ENCODE measurements at regions not wholly inside any gene's neighbourhood (a gene's known extent, or its start where the extent isn't known, plus 50 kb on each side); places are given as distances from the start of the nearest gene placed in this dataset.
"Not testable (repeated sequence)": the region's sequence is repeated elsewhere in the genome, so short reads cannot be mapped to it uniquely, and the experiment has no call there.

DNA sequence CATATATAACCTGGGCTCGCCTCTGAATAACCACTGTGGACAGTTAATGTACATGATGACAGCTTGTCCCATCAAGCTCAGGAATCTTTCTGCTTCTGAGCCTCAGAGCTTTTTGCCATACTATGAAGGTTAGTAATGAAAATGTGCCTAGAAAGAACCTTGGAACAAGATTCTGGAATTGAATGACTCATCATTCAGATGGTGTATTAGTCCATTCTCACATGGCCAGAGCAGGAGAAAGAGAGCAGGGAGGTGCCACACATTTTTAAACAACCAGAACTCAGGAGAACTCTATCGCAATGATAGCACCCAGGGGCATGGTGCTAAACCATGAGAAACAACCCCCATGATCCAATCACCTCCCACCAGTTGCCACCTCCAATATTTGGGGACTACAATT lies 542.1 kb downstream of the PRR16 start:
- no peak for DNase-seq (ENCODE audit: low spot score)

DNA sequence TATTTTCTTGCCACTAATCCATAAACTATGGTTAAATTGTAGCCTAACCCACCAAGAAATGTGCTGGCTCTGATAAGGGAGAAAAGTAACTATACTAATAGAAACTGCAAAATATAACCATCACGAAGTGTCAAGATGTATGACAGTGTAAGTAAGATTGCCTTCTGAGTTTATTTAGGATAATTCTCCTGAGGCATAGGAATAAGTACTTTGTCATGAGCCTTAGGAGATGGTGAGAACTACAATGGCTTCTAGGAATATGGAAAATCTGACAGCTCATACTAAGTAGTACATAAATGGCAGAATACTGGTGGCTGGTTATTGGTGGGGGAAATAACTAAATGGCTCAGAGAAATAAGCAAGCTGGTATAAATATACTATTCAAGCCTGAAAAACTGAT lies 543.9 kb downstream of the PRR16 start:
- DNase-seq (ENCODE audit: low spot score): no peak

GRCh38 chr5:121009058-121009457 lies 545.0 kb downstream of the PRR16 start:
- no peak for DNase-seq (ENCODE audit: low spot score)

DNA sequence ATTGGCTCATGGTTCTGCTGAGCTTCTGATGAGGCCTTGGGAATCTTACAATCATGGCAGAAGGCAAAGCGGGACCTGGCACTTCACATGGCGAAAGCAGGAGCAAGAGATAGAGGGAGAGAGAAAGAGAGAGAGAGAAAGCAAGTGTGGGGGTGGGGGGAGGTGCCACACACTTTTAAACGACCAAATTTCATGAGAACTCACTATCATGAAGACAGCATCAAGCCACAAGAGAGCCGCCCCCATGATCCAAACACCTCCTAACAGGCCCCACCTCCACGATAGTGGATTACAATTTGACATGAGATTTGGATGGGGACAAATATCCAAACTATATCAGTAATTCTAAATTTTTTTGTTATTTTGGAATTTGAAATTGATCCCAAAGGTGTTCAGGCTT lies 553.9 kb downstream of the PRR16 start:
- DNase-seq (ENCODE audit: low spot score): no peak

DNA sequence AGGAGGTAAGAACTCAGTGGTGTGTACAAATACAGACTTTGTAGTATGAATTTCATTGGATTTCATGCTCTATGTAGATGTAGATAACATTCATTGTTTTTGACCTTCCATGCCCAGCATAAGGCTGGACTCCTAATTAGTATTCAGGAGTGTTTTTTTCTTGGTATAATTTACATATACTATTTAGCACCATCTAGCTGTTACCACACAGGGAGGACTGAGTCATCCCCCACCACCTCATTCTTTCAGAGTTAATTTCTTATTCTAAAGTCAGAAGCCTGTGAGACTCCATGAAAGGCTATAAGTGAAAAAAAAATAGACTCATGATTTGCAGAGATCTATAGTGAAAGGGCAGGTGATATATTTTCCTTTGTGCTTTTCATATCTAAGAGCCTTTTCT lies 555.0 kb downstream of the PRR16 start:
- DNase-seq (ENCODE audit: low spot score): no peak

GRCh38 chr5:121019734-121020133 lies 555.6 kb downstream of the PRR16 start:
- no peak for DNase-seq (ENCODE audit: low spot score)

DNA sequence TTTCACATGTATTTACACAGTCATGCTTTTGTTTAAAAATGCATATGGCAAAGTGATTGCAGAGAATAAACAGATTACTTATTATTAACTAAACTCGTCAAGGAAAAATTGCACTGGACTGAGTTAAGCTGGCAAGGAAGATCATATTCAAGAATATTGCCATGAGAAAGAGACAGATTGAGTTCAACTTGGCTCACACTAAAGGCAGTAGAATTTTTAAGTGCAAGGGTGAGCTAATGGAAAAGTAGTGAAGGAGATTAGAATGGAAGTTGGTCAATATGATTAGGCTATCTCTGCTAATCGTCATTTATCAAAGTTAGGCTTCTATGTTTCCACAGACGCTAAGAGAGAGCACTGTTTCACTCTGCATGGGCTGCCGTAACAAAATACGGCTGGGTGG lies 557.6 kb downstream of the PRR16 start:
- DNase-seq (ENCODE audit: low spot score): no peak

DNA sequence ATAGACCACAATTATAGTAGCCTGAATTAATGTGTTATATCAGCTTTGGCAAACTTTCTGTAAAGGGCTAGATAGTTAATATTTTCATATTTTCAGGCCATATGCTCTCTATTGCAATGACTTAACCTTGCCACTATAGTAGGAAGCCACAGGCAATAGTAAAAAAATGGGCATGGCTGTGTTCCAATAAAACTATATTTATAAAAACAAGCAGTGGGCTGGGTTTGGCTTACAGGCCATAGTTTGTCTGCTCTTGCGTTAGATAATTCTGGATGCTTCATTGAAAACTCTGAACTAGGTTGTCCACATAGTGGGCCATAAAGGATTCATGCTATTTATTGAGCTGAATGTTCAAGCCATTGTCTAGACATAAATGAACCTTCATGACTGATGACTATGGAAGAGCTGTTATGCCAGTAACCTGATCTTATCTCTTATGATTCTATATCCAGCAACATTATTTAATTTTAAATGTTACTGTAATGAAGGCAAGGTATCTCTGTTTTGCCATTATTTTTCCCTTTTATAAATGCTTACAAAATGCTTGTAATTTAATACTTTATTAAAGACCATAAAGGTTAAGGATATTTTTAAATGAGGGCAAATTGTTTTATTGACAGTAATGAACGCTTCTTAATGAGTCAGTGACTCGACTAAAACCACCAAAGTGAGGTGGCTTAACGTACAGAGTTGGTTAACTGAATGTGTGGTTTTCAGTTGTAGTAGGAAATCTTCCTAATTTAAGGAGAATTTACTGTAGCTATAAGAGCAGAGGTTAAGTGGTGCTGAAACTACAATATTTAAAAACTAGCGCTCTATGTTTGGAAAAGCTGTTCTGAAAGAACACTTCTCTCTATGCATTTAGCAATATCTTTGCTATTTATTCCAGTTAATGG lies 560.6 kb downstream of the PRR16 start:
- no peak for DNase-seq (ENCODE audit: low spot score)

DNA sequence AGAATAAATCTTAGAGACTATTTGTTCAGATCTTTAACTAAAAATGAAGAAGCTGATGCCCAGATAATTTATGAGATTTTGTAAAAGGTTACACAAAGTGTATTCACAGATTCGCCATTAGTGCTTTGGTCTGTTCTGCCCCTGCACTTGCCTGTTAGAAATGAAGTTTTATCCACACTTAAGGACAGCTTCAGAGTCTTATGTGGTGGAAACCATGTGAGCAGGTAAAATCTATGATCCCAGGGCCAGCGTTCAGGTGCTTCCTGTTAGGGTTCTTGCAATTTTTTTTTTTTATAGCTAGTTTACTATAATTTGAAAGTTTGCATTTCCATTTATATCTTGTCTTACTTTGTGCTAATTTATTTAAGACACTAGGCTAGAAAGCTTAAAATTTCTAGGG lies 561.6 kb downstream of the PRR16 start:
- DNase-seq (ENCODE audit: low spot score): no peak

DNA sequence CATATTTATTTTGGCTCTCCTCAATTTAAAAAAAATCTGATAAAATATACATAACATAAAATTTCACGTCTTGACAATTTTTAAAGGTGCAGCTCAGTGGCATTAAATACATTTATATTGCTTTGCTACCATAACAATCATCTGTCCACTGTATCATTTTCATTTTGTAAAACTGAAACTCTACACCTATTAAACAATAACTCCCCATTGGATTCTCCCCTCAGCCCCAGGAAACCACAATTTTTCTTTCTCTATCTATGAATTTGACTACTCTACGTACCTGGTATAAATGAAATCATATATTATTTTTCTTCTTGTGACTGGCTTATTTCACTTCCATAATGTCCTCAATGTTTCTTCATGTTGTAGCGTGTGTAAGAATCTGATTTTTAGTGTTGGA lies 563.5 kb downstream of the PRR16 start:
- DNase-seq (ENCODE audit: low spot score): no peak

GRCh38 chr5:121029536-121030245 lies 565.6 kb downstream of the PRR16 start:
- no peak for DNase-seq (ENCODE audit: low spot score)

GRCh38 chr5:121031491-121031890 lies 567.4 kb downstream of the PRR16 start:
- no peak for DNase-seq (ENCODE audit: low spot score)

GRCh38 chr5:121033334-121033733 lies 569.2 kb downstream of the PRR16 start:
- DNase-seq (ENCODE audit: low spot score): no peak

- DNase-seq (ENCODE audit: low spot score): no peak
Observed at GRCh38 chr5:121038438-121038837, 574.3 kb downstream of the PRR16 start.

DNA sequence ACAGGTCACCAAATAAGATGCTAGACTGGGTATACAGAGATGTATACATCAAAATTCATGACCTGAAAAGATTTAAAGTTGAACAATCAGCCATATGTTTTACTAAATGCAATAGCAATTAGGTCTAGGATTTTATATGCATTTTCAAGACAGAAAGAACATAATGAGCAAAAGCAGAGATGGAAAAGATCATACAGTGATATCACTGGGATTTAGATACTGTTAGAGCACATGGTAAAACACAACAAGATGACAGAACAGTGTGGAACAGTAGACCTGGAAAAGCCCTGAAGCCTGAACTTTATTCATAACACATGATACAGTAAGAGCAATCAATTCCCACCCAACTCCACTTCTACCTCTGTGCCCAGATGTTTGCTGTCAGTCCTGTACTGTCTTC lies 585.9 kb downstream of the PRR16 start:
- DNase-seq (ENCODE audit: low spot score): no peak

DNA sequence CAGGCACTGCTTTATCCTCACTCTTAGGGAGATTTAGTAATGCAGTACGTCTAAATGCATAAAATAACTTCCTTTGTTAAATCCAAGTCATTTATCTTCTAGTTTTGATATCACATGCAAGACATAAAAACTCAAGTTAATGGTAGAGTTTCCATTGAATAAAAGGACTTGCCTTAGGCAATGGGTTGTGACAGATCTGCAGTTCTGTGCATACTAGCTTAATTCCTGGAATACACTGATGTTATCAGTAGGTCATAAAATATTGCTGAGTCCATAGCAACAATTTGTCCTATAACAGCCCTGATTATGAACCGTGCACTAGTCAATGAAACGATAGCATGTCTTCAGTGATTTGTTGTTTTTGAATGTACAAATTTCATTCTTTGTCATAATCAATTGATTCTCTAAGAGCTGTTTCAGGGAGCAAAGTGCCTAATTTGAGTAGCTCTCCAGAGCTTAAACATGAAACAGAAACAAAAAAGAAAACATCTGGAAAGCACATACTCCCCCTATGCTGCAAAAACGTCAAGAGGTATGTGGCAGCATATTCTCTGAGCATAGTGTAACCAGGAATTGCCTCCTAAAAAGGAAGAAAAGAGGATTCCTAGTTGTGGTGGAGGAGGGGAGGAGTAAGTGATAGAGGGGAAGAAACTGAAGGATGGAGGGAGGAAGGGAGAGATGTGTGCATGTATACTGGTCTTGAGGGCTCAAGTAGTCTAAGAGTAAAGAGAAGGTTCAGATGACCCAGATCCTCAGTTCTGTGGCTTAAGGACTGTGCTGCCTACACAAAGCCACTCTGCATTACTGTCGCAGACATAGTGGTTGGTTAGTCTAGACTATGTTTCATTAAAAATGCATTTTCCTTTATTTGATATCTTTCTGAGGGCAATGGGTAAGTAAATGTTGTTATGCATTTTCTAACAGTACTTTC lies 589.2 kb downstream of the PRR16 start:
- no peak for DNase-seq (ENCODE audit: low spot score)

- no peak for DNase-seq (ENCODE audit: low spot score)
Observed at GRCh38 chr5:121055586-121055985, 591.5 kb downstream of the PRR16 start.

DNA sequence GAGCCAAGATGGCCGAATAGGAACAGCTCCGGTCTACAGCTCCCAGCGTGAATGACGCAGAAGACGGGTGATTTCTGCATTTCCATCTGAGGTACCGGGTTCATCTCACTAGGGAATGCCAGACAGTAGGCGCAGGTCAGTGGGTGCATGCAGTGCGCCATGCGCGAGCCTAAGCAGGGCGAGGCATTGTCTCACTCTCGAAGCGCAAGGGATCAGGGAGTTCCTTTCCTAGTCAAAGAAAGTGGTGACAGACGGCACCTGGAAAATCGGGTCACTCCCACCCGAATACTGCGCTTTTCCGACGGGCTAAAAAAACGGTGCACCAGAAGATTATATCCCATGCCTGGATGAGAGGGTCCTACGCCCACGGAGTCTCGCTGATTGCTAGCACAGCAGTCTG lies 600.1 kb downstream of the PRR16 start:
- not testable (repeated sequence) for DNase-seq (ENCODE audit: low spot score)

DNA sequence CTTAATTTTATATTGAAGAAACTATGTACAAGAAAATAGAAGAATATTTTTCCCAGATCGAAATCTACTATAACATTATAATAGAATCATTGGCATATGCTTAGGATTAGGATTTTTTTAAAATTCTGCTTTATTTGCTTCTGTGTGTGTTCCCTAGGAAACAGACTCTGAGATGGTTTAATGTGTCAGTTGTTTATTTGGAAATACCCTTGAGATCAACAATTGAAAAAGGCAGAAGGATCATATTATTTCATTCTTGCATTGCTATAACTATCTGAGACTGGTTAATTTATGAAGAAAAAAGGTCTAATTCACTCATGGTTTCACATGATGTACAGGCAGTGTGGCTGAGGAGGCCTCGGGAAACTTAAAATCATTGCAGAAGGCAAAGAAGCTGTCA lies 622.6 kb downstream of the PRR16 start:
- DNase-seq (ENCODE audit: low spot score): no peak

DNA sequence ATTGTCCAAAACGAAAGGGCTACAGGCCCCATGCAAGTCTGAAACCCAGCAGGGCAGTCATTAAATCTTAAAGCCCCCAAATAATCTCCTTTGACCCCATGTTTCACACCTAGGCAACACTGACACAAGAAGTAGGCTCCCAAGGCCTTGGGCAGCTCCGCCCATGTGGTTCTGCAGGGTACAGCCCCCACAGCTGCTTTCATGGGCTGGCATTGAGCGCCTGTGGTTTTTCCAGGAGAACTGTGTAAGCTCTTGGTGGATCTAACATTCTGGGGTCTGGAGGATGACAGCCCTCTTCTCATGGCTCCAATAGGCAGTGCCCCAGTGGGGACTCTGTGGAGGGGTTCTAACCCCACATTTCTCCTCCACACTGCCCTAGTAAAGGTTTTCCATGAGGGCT lies 623.5 kb downstream of the PRR16 start:
- DNase-seq (ENCODE audit: low spot score): no peak

DNA sequence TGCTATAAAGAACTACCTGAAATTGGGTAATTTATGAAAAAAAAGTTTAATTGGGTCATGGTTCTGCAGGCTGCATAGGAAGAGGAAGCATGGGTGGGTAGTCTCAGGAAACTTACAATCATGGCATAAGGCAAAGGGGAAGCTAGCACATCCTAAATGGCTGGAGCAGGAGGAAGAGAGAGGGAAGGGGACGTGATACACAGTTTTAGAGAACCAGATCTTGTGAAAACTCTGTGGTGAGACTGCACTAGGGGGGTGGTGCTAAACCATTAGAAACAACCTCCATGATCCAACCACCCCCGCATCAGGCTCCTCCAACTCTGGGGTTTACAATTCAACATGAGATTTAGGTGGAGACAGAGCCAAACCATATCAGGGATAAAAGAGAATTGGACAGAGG lies 624.2 kb downstream of the PRR16 start:
- no peak for DNase-seq (ENCODE audit: low spot score)

GRCh38 chr5:121090822-121091221 lies 626.7 kb downstream of the PRR16 start:
- DNase-seq (ENCODE audit: low spot score): no peak
